GM10248 (cell line): ENCODE measurements at regions not wholly inside any gene's neighbourhood (a gene's known extent, or its start where the extent isn't known, plus 50 kb on each side); places are given as distances from the start of the nearest gene placed in this dataset.

Experiments
- CTCF ChIA-PET: fragments of 300-600 bp; sonication (Branson Sonifier 250); formaldehyde crosslinking; extraction: SDS; loops from one replicate; lab custom pipeline; 2021; ENCODE audit warnings: antibody characterized with exemption; lab: Yijun Ruan, JAX
- POLR2A ChIA-PET: fragments of 350-650 bp; sonication (Branson Sonifier 250); formaldehyde crosslinking; extraction: SDS; loops from one replicate; lab custom pipeline; 2020; ENCODE audit warnings: antibody characterized with exemption; lab: Yijun Ruan, JAX
- DNase-seq: peaks from one replicate; pipeline ENCODE4 v3.0.0; 2012; ENCODE audit errors: extremely low spot score
- TF ChIP-seq, protein P1 (sequence below): IDR thresholded peaks from 2 replicates; pipeline ENCODE4 v1.5.1; 2012; ENCODE audit warnings: mild to moderate bottlenecking, low read depth; ENCODE audit errors: extremely low read depth, missing control alignments, control extremely low read depth

DNA sequence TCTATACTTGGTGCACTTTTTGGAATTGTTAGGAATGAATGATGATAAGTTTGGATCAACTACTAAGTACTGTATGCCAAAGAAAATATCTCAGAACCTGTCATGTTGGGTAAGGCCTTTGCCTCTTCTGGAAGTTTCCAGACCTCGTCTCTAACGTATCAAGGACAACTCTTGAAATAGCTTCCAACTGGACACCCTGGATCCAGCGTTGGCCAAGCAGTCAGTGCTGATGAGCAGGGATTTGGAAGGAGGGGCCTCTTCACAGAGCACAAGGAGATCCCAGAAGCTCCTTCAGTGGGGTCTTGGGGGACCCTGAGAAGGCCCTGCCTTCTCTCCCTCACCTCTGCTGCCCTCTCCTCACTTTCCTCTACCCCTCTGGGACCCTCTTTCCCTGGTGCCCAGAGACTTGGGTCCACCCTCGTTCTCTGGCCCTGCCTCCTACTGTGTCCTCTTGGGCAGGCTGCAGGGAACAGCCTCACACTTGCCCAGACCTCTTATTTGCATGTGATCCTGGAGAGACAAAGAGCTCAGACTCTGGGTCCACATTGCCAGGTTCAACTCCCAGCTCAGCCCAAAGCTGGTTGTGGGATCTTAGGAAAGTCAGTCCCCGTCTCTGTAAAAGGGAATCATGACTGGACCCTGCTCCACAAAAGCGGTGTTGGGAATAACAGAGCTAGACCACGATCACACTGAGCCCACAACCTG is 145.8 kb downstream of the COL6A3 start:
- TF ChIP-seq, protein P1, sequence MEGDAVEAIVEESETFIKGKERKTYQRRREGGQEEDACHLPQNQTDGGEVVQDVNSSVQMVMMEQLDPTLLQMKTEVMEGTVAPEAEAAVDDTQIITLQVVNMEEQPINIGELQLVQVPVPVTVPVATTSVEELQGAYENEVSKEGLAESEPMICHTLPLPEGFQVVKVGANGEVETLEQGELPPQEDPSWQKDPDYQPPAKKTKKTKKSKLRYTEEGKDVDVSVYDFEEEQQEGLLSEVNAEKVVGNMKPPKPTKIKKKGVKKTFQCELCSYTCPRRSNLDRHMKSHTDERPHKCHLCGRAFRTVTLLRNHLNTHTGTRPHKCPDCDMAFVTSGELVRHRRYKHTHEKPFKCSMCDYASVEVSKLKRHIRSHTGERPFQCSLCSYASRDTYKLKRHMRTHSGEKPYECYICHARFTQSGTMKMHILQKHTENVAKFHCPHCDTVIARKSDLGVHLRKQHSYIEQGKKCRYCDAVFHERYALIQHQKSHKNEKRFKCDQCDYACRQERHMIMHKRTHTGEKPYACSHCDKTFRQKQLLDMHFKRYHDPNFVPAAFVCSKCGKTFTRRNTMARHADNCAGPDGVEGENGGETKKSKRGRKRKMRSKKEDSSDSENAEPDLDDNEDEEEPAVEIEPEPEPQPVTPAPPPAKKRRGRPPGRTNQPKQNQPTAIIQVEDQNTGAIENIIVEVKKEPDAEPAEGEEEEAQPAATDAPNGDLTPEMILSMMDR, result no peak
- ChIA-PET POLR2A (no interaction called here), CTCF (interaction anchor here (1.0 to 1.7 kb wide), 3 partner anchors 8 to 13 kb away, joined by 3 to 4 read pairs (median 3); no protein-coding TSS in a partner anchor)
- no peak for DNase-seq

DNA sequence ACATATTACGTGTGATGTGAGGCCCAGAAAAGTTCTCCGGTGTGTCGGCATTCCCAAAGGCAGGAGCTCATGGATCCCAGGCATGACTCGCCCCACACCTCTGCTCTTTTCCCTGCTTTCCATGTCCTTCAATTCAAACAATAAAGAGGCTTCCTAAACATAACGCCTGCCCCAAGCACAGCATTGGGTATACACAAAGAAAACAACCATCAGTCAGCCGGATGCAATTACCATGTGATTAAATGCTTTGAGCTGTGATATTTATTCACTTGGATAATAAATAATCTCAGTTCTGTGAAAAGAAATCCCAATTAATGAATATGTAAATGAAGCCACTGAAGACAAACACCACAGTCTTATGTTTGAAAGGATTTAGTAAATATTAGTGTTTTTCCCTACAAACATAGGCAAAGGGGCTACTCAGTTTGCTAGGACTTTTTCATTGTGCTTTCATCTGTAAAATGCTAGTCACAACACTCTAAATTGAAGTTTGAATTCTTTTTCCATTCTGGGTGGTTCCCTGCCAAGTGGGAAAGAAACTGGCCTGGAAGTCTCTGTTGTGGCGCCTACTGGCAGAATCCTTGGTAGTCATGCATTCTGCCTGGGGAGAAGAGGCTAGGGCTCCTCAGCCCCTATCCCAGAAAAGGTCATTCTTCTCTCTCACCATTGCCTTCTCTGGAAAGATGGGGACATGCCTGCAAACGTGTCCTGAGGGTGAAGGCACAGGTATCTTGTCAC is 144.7 kb downstream of the COL6A3 start:
- CTCF ChIA-PET, result interaction anchor here (1.0 to 1.7 kb wide), 3 partner anchors 9 to 14 kb away, joined by 3 to 4 read pairs (median 3); no protein-coding TSS in a partner anchor
- POLR2A ChIA-PET, result no interaction called here
- DNase-seq, result no peak
- TF ChIP-seq, protein P1, result no peak

DNA sequence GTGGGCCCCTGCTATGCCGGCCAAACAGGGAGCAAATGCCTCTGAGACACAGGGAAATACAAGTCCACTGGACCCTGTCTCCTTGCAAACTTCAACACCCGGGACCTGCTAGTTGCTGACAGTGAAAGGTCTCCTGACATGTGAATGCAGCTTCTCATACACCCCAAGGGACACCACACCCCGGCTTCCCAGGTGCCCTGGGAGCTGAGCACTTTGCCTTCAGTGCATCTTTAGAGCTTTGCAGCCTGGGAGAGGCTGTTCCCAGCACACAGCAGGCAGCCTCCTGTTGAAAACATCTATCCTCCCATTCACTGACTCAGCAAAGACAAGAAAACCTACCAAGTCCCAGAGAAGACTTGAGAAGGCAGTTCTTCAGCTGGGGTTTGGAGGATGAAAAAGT is 143.4 kb downstream of the COL6A3 start:
- TF ChIP-seq, protein P1, result no peak
- ChIA-PET CTCF (no interaction called here), POLR2A (no interaction called here)
- no peak for DNase-seq

DNA sequence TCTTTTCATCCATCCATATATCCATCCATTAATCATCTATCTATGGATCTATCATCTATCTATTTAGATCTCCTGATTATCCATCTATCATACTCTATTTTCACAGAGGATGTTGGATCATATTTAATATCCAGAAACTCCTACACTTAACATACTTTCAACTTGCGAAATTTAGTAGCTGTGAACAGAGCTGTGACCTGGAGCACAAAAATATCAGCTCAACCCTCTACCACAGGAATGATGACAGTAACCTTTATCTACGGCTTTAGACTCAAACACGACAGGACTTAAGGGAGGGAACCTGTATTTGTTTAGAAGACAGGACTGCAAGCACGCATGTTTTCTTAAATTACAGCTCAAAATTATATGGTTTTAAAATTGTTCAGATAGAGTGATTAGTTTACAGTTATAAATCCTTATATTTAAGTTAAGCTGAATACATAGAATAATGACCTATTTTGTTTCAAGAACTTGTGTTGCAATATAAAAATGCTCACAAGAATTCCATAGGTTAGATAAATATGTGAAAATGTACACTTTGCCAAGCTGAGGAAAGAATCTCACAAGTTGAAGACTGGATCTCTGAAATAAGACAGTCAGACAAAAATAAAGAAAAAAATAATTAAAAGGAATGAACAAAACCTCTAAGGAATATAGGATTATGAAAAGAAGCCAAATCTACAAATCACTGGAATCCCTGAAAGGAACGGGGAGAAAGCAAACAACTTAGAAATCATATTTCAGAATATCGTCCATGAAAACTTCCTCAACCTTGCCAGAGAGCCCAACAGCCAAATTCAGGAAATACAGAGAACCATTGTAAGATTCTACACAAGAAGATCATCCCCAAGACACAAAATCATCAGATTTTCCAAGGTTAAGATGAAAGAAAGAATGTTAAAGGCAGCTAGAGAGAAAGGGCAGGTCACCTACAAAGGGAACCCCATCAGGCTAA is 142.0 kb downstream of the COL6A3 start:
- ChIA-PET POLR2A (no interaction called here), CTCF (interaction anchor here (1.1 kb wide), 1 partner anchor 15 kb away, joined by 5 read pairs; no protein-coding TSS in a partner anchor)
- no peak for DNase-seq
- TF ChIP-seq, protein P1, result no peak
